SK-N-SH treated with all-trans-retinoic acid at 6 μM for 48 hours (cell line): ENCODE measurements at regions not wholly inside any gene's neighbourhood (a gene's known extent, or its start where the extent isn't known, plus 50 kb on each side); places are given as distances from the start of the nearest gene placed in this dataset.

Experiments
- ATAC-seq: fragments of 200-7000 bp; cut with Tn5 transposase; 3 replicates; pipeline ENCODE4 v1.9.1; 2020; ENCODE audit warnings: mild to moderate bottlenecking, moderate library complexity
- ARNTL ChIP-seq: fragments of 450-650 bp; formaldehyde crosslinking; IDR thresholded peaks from 2 replicates; pipeline ENCODE4 v1.5.0; 2020; ENCODE audit warnings: low read depth, mild to moderate bottlenecking, moderate library complexity, borderline replicate concordance
- BACH2 ChIP-seq: fragments of 250-450 bp; sonication (Bioruptor Pico); IDR thresholded peaks from 2 replicates; pipeline ENCODE4 v1.9.0; 2021; ENCODE audit warnings: mild to moderate bottlenecking, borderline replicate concordance
- CSDC2 ChIP-seq: fragments of 250-450 bp; sonication (Bioruptor Pico); IDR thresholded peaks from 2 replicates; pipeline ENCODE4 v1.5.0; 2020; ENCODE audit warnings: mild to moderate bottlenecking, moderate library complexity
- ESRRG ChIP-seq: fragments of 250-450 bp; sonication (Bioruptor Pico); IDR thresholded peaks from 2 replicates; pipeline ENCODE4 v1.6.1; 2021; ENCODE audit warnings: mild to moderate bottlenecking
- GLIS3 ChIP-seq: fragments of 250-450 bp; sonication (Bioruptor Pico); IDR thresholded peaks from 2 replicates; pipeline ENCODE4 v1.5.0; 2020; ENCODE audit warnings: mild to moderate bottlenecking, moderate library complexity
- ISL1 ChIP-seq: fragments of 250-450 bp; sonication (Bioruptor Pico); IDR thresholded peaks from 2 replicates; pipeline ENCODE4 v2.1.2; 2022; ENCODE audit warnings: mild to moderate bottlenecking, moderate library complexity
- PATZ1 ChIP-seq: fragments of 250-450 bp; sonication (Bioruptor Pico); IDR thresholded peaks from 2 replicates; pipeline ENCODE4 v1.8.0; 2020; ENCODE audit warnings: mild to moderate bottlenecking, moderate library complexity, borderline replicate concordance
- POU6F1 ChIP-seq: fragments of 250-450 bp; sonication (Bioruptor Pico); IDR thresholded peaks from 2 replicates; pipeline ENCODE4 v1.8.0; 2021; ENCODE audit warnings: low read depth, mild to moderate bottlenecking, moderate library complexity, borderline replicate concordance
- PPARA ChIP-seq: fragments of 250-450 bp; sonication (Bioruptor Pico); IDR thresholded peaks from 2 replicates; pipeline ENCODE4 v1.5.0; 2020; ENCODE audit warnings: mild to moderate bottlenecking, borderline replicate concordance
- RARB ChIP-seq: fragments of 250-450 bp; sonication (Bioruptor Pico); IDR thresholded peaks from 2 replicates; pipeline ENCODE4 v1.8.0; 2021; ENCODE audit warnings: mild to moderate bottlenecking, moderate library complexity
- SNAI2 ChIP-seq: fragments of 250-450 bp; sonication (Bioruptor Pico); IDR thresholded peaks from 2 replicates; pipeline ENCODE4 v1.5.0; 2020; ENCODE audit warnings: mild to moderate bottlenecking, moderate library complexity
- TCF4 ChIP-seq: fragments of 250-450 bp; sonication (Bioruptor Pico); IDR thresholded peaks from 2 replicates; pipeline ENCODE4 v1.8.0; 2021; ENCODE audit warnings: mild to moderate bottlenecking, moderate library complexity, borderline replicate concordance
- TOX ChIP-seq: fragments of 250-450 bp; sonication (Bioruptor Pico); IDR thresholded peaks from 2 replicates; pipeline ENCODE4 v1.8.0; 2021; ENCODE audit warnings: mild to moderate bottlenecking, moderate library complexity, borderline replicate concordance
- TSHZ2 ChIP-seq: fragments of 250-450 bp; sonication (Bioruptor Pico); IDR thresholded peaks from 2 replicates; pipeline ENCODE4 v1.5.0; 2020; ENCODE audit warnings: mild to moderate bottlenecking, moderate library complexity
- ZFP3 ChIP-seq: fragments of 250-450 bp; sonication (Bioruptor Pico); IDR thresholded peaks from 2 replicates; pipeline ENCODE4 v1.5.0; 2020; ENCODE audit warnings: mild to moderate bottlenecking, moderate library complexity
- ZFP30 ChIP-seq: fragments of 450-650 bp; formaldehyde crosslinking; IDR thresholded peaks from 2 replicates; pipeline ENCODE4 v1.5.0; 2022; ENCODE audit warnings: mild to moderate bottlenecking, moderate library complexity
- ZNF565 ChIP-seq: fragments of 450-650 bp; formaldehyde crosslinking; conservative IDR thresholded peaks from 2 replicates; pipeline ENCODE4 v1.5.0; 2020; ENCODE audit warnings: low read depth, mild to moderate bottlenecking, moderate library complexity
- ZNF70 ChIP-seq: fragments of 450-650 bp; formaldehyde crosslinking; IDR thresholded peaks from 2 replicates; pipeline ENCODE4 v1.5.0; 2020; ENCODE audit warnings: mild to moderate bottlenecking, moderate library complexity
- ZNF8 ChIP-seq: fragments of 450-650 bp; formaldehyde crosslinking; IDR thresholded peaks from 2 replicates; pipeline ENCODE4 v1.5.0; 2020; ENCODE audit warnings: mild to moderate bottlenecking, moderate library complexity

- TF ChIP-seq ZNF8 (CRISPR knock-in tag) (no peak), ZNF565 (no peak), TOX (CRISPR knock-in tag) (no peak), POU6F1 (CRISPR knock-in tag) (no peak), SNAI2 (no peak), TCF4 (CRISPR knock-in tag) (no peak)
- TF ChIP-seq, all 23 proteins: peak for 0
- ATAC-seq: no peak
Measured at GRCh38 chr2:100753444-100753843, 66.5 kb upstream of the NPAS2 start.

- TF ChIP-seq TOX (CRISPR knock-in tag): no peak
- TF ChIP-seq SNAI2: no peak
- no peak for TF ChIP-seq TSHZ2
- TF ChIP-seq RARB: no peak
- no peak for TF ChIP-seq PPARA (CRISPR knock-in tag)
- no peak for ATAC-seq
Measured at GRCh38 chr2:100753881-100754280, 66.1 kb upstream of the NPAS2 start.

GRCh38 chr2:100754951-100755350 lies 65.0 kb upstream of the NPAS2 start:
- ATAC-seq: no peak
- TF ChIP-seq BACH2 (CRISPR knock-in tag) (no peak), TCF4 (CRISPR knock-in tag) (no peak), PATZ1 (CRISPR knock-in tag) (no peak), GLIS3 (CRISPR knock-in tag) (no peak)

GRCh38 chr2:100755441-100755840 lies 64.5 kb upstream of the NPAS2 start:
- no peak for TF ChIP-seq ZFP30 (CRISPR knock-in tag)
- TF ChIP-seq, all 23 proteins: peak for 0
- ATAC-seq: no peak

GRCh38 chr2:100756704-100757103 lies 63.2 kb upstream of the NPAS2 start:
- no peak; the same call in 2 of the 3 replicates for ATAC-seq
- TF ChIP-seq ESRRG (CRISPR knock-in tag): no peak
- no peak for TF ChIP-seq PATZ1 (CRISPR knock-in tag)
- TF ChIP-seq RARB: no peak
- TF ChIP-seq ZFP30 (CRISPR knock-in tag): no peak
- TF ChIP-seq ZFP3 (CRISPR knock-in tag): no peak
- no peak for TF ChIP-seq ZNF565
- no peak for TF ChIP-seq ARNTL (CRISPR knock-in tag)
- TF ChIP-seq ZNF70 (CRISPR knock-in tag): no peak
- no peak for TF ChIP-seq TSHZ2
- no peak for TF ChIP-seq TOX (CRISPR knock-in tag)
- no peak for TF ChIP-seq CSDC2 (CRISPR knock-in tag)
- no peak for TF ChIP-seq TCF4 (CRISPR knock-in tag)
- no peak for TF ChIP-seq BACH2 (CRISPR knock-in tag)
- no peak for TF ChIP-seq ISL1 (CRISPR knock-in tag)
- no peak for TF ChIP-seq ZNF8 (CRISPR knock-in tag)
